NCI-H2029 (cell line): ENCODE measurements at regions not wholly inside any gene's neighbourhood (a gene's known extent, or its start where the extent isn't known, plus 50 kb on each side); places are given as distances from the start of the nearest gene placed in this dataset.
A peak's percentile ranks its signal among the peaks of the same experiment; 100 is the strongest.
"Not testable (repeated sequence)": the region's sequence is repeated elsewhere in the genome, so short reads cannot be mapped to it uniquely, and the experiment has no call there.

Experiments used
- DNase-seq: peaks from one replicate; lab custom pipeline; 2025; lab: John Stamatoyannopoulos, UW

DNA sequence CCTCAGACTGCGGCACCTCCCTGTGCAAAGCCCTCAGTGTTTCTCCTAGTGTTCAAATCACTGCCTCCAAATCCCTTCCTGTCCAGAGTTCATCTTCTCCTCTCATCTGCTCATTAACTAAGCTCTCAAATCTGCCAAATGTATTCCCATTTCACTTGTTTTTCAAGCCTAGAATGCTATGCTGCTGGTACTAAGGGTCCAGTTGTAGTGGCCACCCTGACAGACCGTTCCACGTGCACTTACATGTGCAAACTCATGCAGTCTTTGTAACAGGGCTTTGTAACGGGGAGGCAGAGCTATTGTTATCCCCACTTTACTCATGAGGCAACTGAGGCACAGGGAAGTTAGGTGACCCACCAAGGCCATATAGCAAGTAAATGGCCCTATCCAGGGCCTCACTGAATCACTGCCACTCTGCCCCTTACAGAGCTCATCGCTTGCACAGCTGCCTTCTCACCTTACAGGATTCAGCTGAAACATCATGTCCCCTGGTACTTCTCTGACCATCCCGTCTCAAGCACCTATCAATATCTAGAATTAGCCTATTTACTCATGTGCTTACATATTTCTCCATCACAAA is 153.0 kb upstream of the PDE1C start:
- DNase-seq, result no peak

DNA sequence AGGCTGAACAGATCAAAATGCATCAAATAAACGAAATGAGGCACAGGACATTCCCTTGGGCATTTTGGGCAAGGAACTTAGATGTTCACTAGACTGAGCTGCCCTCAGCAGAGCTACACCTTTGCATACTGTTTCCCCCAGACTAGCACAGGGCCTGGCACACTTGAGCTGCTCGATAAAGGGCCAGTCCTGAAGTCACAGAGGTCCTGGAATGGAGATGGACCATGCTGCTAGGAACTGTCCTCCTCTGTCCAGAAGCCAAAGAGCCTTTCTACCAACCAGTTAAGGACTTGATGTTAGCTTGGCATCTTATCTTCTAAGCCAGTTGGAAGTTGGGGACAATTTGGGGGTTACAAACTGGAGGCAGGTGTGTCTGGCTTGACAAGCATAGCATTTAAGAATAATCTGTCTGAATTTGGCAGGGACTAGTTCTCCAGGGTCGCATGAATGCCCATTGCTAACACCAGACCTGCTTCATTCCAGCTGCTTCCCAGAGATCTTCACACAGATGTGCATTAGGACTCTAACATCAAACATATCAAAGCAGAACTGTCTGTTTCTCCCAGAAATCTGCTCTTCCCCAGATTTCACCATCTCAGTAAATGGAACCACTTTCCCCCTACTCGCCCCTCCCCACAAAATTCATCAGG is 152.2 kb upstream of the PDE1C start:
- no peak for DNase-seq

- DNase-seq, result no peak
Observed at GRCh38 chr7:32221736-32222135, 151.5 kb upstream of the PDE1C start.

DNA sequence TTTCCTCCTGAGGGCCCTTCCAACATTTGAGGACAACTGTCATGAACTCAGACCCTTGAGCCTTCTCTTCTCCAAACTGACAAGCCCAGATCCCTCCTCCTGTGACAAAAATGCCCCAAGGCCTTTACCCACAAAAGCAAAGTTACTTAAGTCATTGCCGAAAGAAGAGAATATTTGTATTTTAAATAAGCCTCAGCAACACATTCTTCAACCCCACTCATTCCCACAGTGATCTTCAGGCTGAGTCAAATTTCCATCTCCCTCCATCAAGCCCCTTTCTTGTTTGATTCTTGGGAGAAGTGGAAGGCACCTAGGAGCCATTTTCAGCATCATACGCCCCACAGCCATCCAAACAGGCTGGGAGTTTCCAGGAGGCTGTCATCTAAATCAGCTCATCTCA is 150.8 kb upstream of the PDE1C start:
- no peak for DNase-seq

DNA sequence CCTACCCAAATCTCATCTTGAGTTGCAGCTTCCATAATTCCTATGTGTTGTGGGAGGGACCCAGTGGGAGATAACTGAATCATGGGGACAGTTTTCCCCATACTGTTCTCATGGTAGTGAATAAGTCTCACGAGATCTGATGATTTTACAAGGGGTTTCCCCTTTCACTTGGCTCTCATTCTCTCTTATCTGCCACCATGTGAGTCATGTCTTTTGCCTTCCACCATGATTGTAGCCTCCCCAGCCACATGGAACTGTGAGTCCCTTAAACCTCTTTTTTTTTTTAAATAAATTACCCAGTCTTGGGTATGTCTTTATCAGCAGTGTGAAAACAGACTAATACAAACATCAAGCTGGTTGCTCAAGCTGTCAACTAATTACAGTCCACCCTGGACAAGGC is 149.6 kb upstream of the PDE1C start:
- not testable (repeated sequence) for DNase-seq

GRCh38 chr7:32219416-32219815 is 149.2 kb upstream of the PDE1C start:
- no peak for DNase-seq

DNA sequence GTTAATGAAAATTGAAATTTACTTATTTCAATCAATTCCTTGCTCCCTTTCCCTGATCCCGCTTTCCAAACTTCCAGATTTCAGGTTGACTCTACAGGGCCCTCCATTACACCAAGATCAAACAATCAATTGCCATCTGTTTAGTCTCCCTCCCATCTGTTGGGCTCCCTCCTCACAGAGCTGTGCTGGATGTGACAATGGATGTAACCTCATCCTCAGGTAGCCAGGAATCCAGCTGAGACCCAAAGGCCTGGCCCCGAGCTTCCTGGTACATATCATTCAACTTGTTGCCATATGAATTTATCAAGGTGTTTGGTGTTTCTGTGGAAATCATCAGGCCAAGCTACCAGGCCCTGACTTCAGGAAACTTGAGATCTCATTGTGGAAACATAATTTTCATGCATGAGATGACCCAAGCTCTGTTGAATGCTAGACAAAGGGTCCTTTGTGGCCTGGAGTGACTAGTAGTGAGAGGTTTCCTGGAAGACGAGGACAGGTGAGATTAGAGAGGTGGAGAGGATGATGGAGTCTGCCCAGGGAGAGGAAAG is 148.6 kb upstream of the PDE1C start:
- DNase-seq, result no peak

- DNase-seq, result no peak
Observed at GRCh38 chr7:32218154-32218467, 147.9 kb upstream of the PDE1C start.

- DNase-seq, result no peak
Observed at GRCh38 chr7:32217341-32218153, 147.3 kb upstream of the PDE1C start.

GRCh38 chr7:32216759-32217158 is 146.6 kb upstream of the PDE1C start:
- no peak for DNase-seq

GRCh38 chr7:32215697-32216096 is 145.5 kb upstream of the PDE1C start:
- no peak for DNase-seq

DNA sequence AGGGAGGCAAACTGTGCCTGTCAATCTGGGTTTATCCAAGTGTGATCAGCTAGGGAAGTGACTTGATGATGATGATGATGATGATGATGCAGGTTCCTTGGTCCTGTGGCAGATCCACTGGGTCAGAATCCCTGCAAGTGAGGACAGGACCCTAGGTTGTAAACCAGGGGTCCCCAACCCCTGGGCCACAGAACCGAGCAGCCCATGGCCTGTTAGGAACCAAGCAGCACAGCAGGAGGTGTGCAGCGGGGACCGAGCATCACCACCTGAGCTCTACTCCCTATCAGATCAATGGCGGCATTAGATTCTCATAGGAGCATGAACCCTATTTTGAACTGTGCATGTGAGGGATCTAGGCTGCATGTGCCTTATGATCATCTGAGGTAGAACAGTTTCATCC is 144.7 kb upstream of the PDE1C start:
- DNase-seq, result no peak

DNA sequence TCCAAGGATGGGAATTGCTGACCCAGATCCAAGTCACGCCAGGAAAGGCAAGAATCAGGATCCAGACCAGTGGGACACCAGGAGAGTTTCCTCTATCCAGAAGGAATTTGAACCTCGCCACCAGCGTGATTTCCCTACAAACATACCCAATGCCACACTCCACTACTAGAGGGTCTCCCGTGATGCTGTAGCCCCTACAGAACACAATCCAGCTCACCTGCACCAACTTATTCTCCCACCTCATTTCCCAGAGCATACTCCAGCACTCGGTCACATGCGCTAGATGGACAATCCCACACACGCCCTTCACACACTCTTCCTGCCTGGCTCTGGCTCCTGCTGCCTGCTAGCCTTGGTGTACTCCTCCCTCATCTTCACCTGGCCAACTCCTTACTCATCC is 142.1 kb upstream of the PDE1C start:
- DNase-seq, result no peak

DNA sequence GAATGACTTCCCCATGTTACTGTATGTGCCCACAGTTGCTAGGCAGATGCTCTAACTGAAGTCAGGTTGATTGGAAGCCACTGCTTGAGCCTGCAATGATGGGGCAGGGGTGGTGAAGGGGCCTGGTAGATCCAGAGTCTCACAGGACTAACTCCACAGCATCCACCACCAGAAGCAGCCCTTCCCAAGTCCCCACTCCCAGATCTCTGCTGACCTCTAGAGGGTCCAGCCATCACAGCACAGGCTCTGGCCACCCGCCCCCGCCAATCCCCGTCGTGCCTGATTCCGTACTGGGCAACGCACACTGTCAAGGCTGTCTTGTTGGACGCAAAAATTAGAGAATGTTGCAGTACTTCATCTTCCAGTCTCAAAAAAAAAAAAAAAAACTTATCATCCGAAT is 136.8 kb upstream of the PDE1C start:
- DNase-seq, result no peak

DNA sequence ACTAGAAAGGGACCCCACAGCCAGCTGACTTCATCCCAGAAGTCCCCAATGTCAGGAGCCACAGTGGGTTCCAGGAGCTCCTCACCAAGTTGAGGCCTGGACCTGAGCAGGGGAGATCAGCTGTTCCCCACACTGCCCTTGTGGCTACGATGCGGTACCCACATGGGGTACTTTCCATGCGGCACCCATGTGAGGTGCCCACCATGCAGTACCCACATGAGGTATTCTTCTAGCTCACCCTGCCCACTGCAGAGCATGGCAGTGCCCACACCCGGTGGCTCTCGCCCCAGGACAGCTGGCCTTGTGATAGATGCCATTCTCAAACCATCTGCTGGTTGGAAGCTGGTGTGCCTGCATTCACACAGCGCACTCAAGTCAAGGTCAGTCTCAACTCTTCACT is 136.3 kb upstream of the PDE1C start:
- DNase-seq, result no peak

GRCh38 chr7:32205298-32205824 is 135.2 kb upstream of the PDE1C start:
- not testable (repeated sequence) for DNase-seq

GRCh38 chr7:32204361-32205018 is 134.3 kb upstream of the PDE1C start:
- DNase-seq, result peak; percentile 53

DNA sequence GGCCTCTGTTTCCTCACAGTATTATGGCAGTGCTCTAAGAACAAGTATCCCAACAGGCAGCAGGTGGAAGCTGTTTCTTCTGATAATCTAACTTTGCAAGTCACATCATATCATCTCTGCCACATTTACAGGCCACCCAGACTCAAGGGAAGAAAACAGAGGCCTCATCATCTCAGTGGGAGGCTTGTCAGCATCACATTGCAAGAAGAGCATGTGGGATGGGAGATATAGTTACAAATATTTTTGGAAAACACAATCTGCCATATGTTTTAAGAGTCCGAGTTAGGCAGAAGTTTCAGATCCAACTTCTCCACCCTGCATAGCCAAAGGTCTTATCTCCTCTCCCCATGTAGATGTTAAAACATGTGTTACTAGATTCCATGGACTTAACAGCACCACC is 130.4 kb upstream of the PDE1C start:
- no peak for DNase-seq

GRCh38 chr7:32194537-32194936 is 124.3 kb upstream of the PDE1C start:
- DNase-seq, result no peak

DNA sequence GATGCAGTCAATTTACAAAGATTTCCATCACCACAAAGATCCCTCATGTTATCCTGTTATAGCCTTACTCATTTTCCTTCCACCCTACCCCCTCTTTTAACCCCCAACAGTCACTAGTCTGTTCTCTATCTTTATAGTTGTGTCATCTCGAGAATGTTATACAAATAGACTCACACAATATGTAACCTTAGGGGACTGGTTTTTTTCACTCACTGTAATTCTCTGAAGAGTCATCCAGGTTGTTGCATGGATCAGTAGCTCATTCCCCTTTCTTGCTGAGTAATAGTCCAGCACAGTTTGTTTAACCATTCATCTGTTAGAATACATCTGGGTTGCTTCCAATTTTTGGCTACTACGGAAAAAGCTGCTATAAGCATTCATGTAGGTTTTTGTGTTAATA is 121.1 kb upstream of the PDE1C start:
- no peak for DNase-seq

- no peak for DNase-seq
Observed at GRCh38 chr7:32179567-32179966, 109.4 kb upstream of the PDE1C start.

GRCh38 chr7:32178677-32179366 is 108.6 kb upstream of the PDE1C start:
- no peak for DNase-seq
